Inferior parietal cortex (tissue), 1 donor: ENCODE measurements at regions not wholly inside any gene's neighbourhood (a gene's known extent, or its start where the extent isn't known, plus 50 kb on each side); places are given as distances from the start of the nearest gene placed in this dataset.
"Not testable (repeated sequence)": the region's sequence is repeated elsewhere in the genome, so short reads cannot be mapped to it uniquely, and the experiment has no call there.

Source experiments
- DNase-seq: peaks from one replicate; pipeline ENCODE4 v3.0.0-alpha.2; 2016; ENCODE audit errors: extremely low spot score

GRCh38 chr16:88300463-88300835 lies 82.3 kb upstream of the ZNF469 start:
- DNase-seq = no peak

GRCh38 chr16:88301431-88301830 lies 81.3 kb upstream of the ZNF469 start:
- no peak for DNase-seq

- DNase-seq = no peak
Measured at GRCh38 chr16:88301886-88302285, 80.9 kb upstream of the ZNF469 start.

- DNase-seq = no peak
Measured at GRCh38 chr16:88302666-88303065, 80.1 kb upstream of the ZNF469 start.

GRCh38 chr16:88303405-88303804 lies 79.4 kb upstream of the ZNF469 start:
- DNase-seq = no peak

GRCh38 chr16:88303890-88304819 lies 78.6 kb upstream of the ZNF469 start:
- no peak for DNase-seq

- no peak for DNase-seq
Measured at GRCh38 chr16:88305176-88305575, 77.6 kb upstream of the ZNF469 start.

GRCh38 chr16:88306411-88306810 lies 76.3 kb upstream of the ZNF469 start:
- no peak for DNase-seq

GRCh38 chr16:88306860-88307545 lies 75.8 kb upstream of the ZNF469 start:
- DNase-seq = no peak

- no peak for DNase-seq
Measured at GRCh38 chr16:88308441-88309173, 74.2 kb upstream of the ZNF469 start.

- DNase-seq = no peak
Measured at GRCh38 chr16:88309174-88309907, 73.4 kb upstream of the ZNF469 start.

GRCh38 chr16:88309908-88310265 lies 72.9 kb upstream of the ZNF469 start:
- no peak for DNase-seq

GRCh38 chr16:88310796-88311605 lies 71.8 kb upstream of the ZNF469 start:
- no peak for DNase-seq

GRCh38 chr16:88311860-88312259 lies 70.9 kb upstream of the ZNF469 start:
- DNase-seq = not testable (repeated sequence)

GRCh38 chr16:88312732-88313131 lies 70.0 kb upstream of the ZNF469 start:
- no peak for DNase-seq

- DNase-seq = no peak
Measured at GRCh38 chr16:88314991-88315542, 67.7 kb upstream of the ZNF469 start.

- DNase-seq = no peak
Measured at GRCh38 chr16:88315543-88316105, 67.1 kb upstream of the ZNF469 start.

- DNase-seq = no peak
Measured at GRCh38 chr16:88316151-88316550, 66.6 kb upstream of the ZNF469 start.

GRCh38 chr16:88316941-88317612 lies 65.7 kb upstream of the ZNF469 start:
- no peak for DNase-seq

GRCh38 chr16:88317613-88317965 lies 65.2 kb upstream of the ZNF469 start:
- DNase-seq = no peak
